HG03045 (cell line): ENCODE measurements at regions not wholly inside any gene's neighbourhood (a gene's known extent, or its start where the extent isn't known, plus 50 kb on each side); places are given as distances from the start of the nearest gene placed in this dataset.

Experiments
- ATAC-seq: cut with Tn5 transposase; IDR thresholded peaks from one replicate; pipeline ENCODE4 v1.9.1; 2021; ENCODE audit warnings: mild to moderate bottlenecking, moderate library complexity; ENCODE audit not compliant: unreplicated experiment

- no peak for ATAC-seq
These were observed 157.6 kb downstream of the SLC35B3 start for GRCh38 chr6:8277769-8278168.

- no peak for ATAC-seq
These were observed 159.2 kb downstream of the SLC35B3 start for GRCh38 chr6:8276148-8276547.

- ATAC-seq: no peak
These were observed 159.7 kb downstream of the SLC35B3 start for GRCh38 chr6:8275667-8276066.

- no peak for ATAC-seq
These were observed 161.1 kb downstream of the SLC35B3 start for GRCh38 chr6:8274226-8274625.

- ATAC-seq: no peak
These were observed 165.4 kb downstream of the SLC35B3 start for GRCh38 chr6:8269872-8270454.

GRCh38 chr6:8269094-8269493 is 166.3 kb downstream of the SLC35B3 start:
- ATAC-seq: no peak

GRCh38 chr6:8268606-8269005 is 166.3 kb upstream of the EEF1E1 start:
- ATAC-seq: no peak

GRCh38 chr6:8268156-8268555 is 165.8 kb upstream of the EEF1E1 start:
- ATAC-seq: no peak

GRCh38 chr6:8260610-8261009 is 158.3 kb upstream of the EEF1E1 start:
- ATAC-seq: no peak

GRCh38 chr6:8246403-8246802 is 144.1 kb upstream of the EEF1E1 start:
- no peak for ATAC-seq

GRCh38 chr6:8245726-8246125 is 143.4 kb upstream of the EEF1E1 start:
- no peak for ATAC-seq

GRCh38 chr6:8243475-8243874 is 141.1 kb upstream of the EEF1E1 start:
- ATAC-seq: no peak

GRCh38 chr6:8242885-8243284 is 140.5 kb upstream of the EEF1E1 start:
- ATAC-seq: no peak

- no peak for ATAC-seq
These were observed 138.0 kb upstream of the EEF1E1 start for GRCh38 chr6:8240301-8240700.

GRCh38 chr6:8238773-8239683 is 136.7 kb upstream of the EEF1E1 start:
- no peak for ATAC-seq

GRCh38 chr6:8237668-8238067 is 135.3 kb upstream of the EEF1E1 start:
- ATAC-seq: no peak

GRCh38 chr6:8236956-8237355 is 134.6 kb upstream of the EEF1E1 start:
- no peak for ATAC-seq

GRCh38 chr6:8234321-8234720 is 132.0 kb upstream of the EEF1E1 start:
- no peak for ATAC-seq

- ATAC-seq: no peak
These were observed 129.6 kb upstream of the EEF1E1 start for GRCh38 chr6:8231956-8232355.

- ATAC-seq: no peak
These were observed 127.8 kb upstream of the EEF1E1 start for GRCh38 chr6:8229915-8230756.

- no peak for ATAC-seq
These were observed 122.8 kb upstream of the EEF1E1 start for GRCh38 chr6:8225113-8225512.

- ATAC-seq: no peak
These were observed 121.3 kb upstream of the EEF1E1 start for GRCh38 chr6:8223678-8224077.
